SHP77 treated with DMSO at 0.1 percent for 48 hours (cell line): ENCODE measurements at regions not wholly inside any gene's neighbourhood (a gene's known extent, or its start where the extent isn't known, plus 50 kb on each side); places are given as distances from the start of the nearest gene placed in this dataset.
A peak's percentile ranks its signal among the peaks of the same experiment; 100 is the strongest.

ENCODE experiments used
- DNase-seq: peaks from one replicate; lab custom pipeline; 2025; lab: John Stamatoyannopoulos, UW

GRCh38 chr4:52234561-52235440 lies 183.7 kb downstream of the SPATA18 start:
- peak; percentile 59 for DNase-seq

- DNase-seq = no peak
These were observed 184.6 kb downstream of the SPATA18 start for GRCh38 chr4:52235552-52236201.

GRCh38 chr4:52241916-52242315 lies 190.8 kb downstream of the SPATA18 start:
- DNase-seq = no peak

GRCh38 chr4:52243367-52243766 lies 192.3 kb downstream of the SPATA18 start:
- DNase-seq = no peak

- DNase-seq = no peak
These were observed 193.1 kb downstream of the SPATA18 start for GRCh38 chr4:52244103-52244775.

- no peak for DNase-seq
These were observed 193.7 kb downstream of the SPATA18 start for GRCh38 chr4:52244848-52245247.

- DNase-seq = no peak
These were observed 195.7 kb downstream of the SPATA18 start for GRCh38 chr4:52246827-52247226.

- DNase-seq = no peak
These were observed 196.8 kb downstream of the SPATA18 start for GRCh38 chr4:52247941-52248340.

- no peak for DNase-seq
These were observed 197.7 kb downstream of the SPATA18 start for GRCh38 chr4:52248820-52249219.

GRCh38 chr4:52249581-52249980 lies 198.5 kb downstream of the SPATA18 start:
- DNase-seq = no peak

GRCh38 chr4:52250154-52250553 lies 199.1 kb downstream of the SPATA18 start:
- DNase-seq = no peak

GRCh38 chr4:52251864-52252263 lies 200.8 kb downstream of the SPATA18 start:
- no peak for DNase-seq

- DNase-seq = no peak
These were observed 201.9 kb downstream of the SPATA18 start for GRCh38 chr4:52253025-52253424.

- no peak for DNase-seq
These were observed 205.4 kb downstream of the SPATA18 start for GRCh38 chr4:52256522-52256921.

GRCh38 chr4:52259978-52260377 lies 208.9 kb downstream of the SPATA18 start:
- DNase-seq = no peak

- DNase-seq = no peak
These were observed 209.6 kb downstream of the SPATA18 start for GRCh38 chr4:52260514-52261210.

GRCh38 chr4:52263607-52264006 lies 212.5 kb downstream of the SPATA18 start:
- DNase-seq = no peak

GRCh38 chr4:52265781-52266525 lies 214.8 kb downstream of the SPATA18 start:
- peak; percentile 64 for DNase-seq

- no peak for DNase-seq
These were observed 215.5 kb downstream of the SPATA18 start for GRCh38 chr4:52266537-52267137.

- DNase-seq = no peak
These were observed 218.7 kb downstream of the SPATA18 start for GRCh38 chr4:52269761-52270160.

GRCh38 chr4:52273885-52274284 lies 222.8 kb downstream of the SPATA18 start:
- DNase-seq = no peak
